Colonic mucosa (tissue), 4 donors: ENCODE measurements at regions not wholly inside any gene's neighbourhood (a gene's known extent, or its start where the extent isn't known, plus 50 kb on each side); places are given as distances from the start of the nearest gene placed in this dataset.

ENCODE experiments used
- DNase-seq: peaks from one replicate; pipeline ENCODE4 v3.0.0-alpha.2; 2020
- H3K27ac ChIP-seq: fragments of 200-600 bp; one replicate; pipeline ENCODE4 v1.8.0; 2021
- H3K27me3 ChIP-seq: fragments of 200-600 bp; one replicate; pipeline ENCODE4 v1.8.0; 2021
- H3K36me3 ChIP-seq: fragments of 200-600 bp; one replicate; pipeline ENCODE4 v1.8.0; 2021
- H3K4me1 ChIP-seq: fragments of 200-600 bp; one replicate; pipeline ENCODE4 v1.8.0; 2021; ENCODE audit warnings: mild to moderate bottlenecking
- H3K4me3 ChIP-seq: fragments of 200-600 bp; one replicate; pipeline ENCODE4 v1.8.0; 2021
- H3K9ac ChIP-seq, 2 donors: one replicate each; pipeline ENCODE4 v1.7.0; 2013; ENCODE audit warnings: control low read depth in 2 of 2, low read depth in 2 of 2, low read length in 2 of 2
- H3K9me3 ChIP-seq: fragments of 200-600 bp; one replicate; pipeline ENCODE4 v1.8.0; 2021
- intact Hi-C: fragments of 100-400 bp; cut with DNase I; formaldehyde crosslinking; loops from one replicate; pipeline ENCODE4 v1.14.1; 2022
- TF ChIP-seq, protein P1 (sequence below): fragments of 200-600 bp; IDR thresholded peaks from one replicate; pipeline ENCODE4 v1.8.0; 2022; ENCODE audit warnings: antibody characterized with exemption, mild to moderate bottlenecking
- donor health status: healthy.
- donor health status: DM: no; HTN: no; CAD: no.
- donor health status: DM: no; HTN: no; CAD: no.

- no peaks in the 10 kb centered on the region for H3K27me3 ChIP-seq
- intact Hi-C loops: no loop called here
- DNase-seq: no peak
- no peak overlapping the region for H3K27ac ChIP-seq
- no peaks in the 10 kb centered on the region for H3K36me3 ChIP-seq
- H3K4me1 ChIP-seq: no peaks in the 10 kb centered on the region
- H3K9me3 ChIP-seq: no peaks in the 10 kb centered on the region
- no peak overlapping the region for H3K4me3 ChIP-seq
- no peak overlapping the region for H3K9ac ChIP-seq
- TF ChIP-seq, protein P1, sequence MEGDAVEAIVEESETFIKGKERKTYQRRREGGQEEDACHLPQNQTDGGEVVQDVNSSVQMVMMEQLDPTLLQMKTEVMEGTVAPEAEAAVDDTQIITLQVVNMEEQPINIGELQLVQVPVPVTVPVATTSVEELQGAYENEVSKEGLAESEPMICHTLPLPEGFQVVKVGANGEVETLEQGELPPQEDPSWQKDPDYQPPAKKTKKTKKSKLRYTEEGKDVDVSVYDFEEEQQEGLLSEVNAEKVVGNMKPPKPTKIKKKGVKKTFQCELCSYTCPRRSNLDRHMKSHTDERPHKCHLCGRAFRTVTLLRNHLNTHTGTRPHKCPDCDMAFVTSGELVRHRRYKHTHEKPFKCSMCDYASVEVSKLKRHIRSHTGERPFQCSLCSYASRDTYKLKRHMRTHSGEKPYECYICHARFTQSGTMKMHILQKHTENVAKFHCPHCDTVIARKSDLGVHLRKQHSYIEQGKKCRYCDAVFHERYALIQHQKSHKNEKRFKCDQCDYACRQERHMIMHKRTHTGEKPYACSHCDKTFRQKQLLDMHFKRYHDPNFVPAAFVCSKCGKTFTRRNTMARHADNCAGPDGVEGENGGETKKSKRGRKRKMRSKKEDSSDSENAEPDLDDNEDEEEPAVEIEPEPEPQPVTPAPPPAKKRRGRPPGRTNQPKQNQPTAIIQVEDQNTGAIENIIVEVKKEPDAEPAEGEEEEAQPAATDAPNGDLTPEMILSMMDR: no peak
These were observed 855.0 kb downstream of the METTL15 start for GRCh38 chr11:28963187-28963586.

DNA sequence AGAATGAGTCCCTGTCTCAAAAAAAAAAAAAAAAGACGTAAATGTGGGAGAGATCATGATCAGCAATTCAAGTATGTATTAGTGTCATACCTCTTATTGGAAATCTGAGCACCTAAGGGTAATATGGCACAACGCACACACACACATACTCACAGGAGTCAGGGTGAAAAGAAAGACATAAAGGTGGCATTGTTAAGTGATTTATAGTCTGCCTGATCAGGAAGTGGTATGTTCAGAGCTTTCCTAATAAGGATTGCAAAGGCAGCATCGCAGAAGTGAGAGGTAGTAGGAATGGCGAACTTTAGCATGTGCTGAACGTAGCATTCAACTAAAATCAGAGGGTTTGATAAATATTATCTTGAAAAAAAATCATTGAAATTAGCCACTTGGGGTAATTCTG, 854.3 kb downstream of the METTL15 start:
- Histone ChIP-seq H3K9me3 (no peaks in the 10 kb centered on the region), H3K4me3 (no peak overlapping the region), H3K9ac (no peak overlapping the region), H3K36me3 (no peaks in the 10 kb centered on the region), H3K27me3 (no peaks in the 10 kb centered on the region), H3K4me1 (no peaks in the 10 kb centered on the region), H3K27ac (no peak overlapping the region)
- intact Hi-C loops: no loop called here
- TF ChIP-seq, protein P1: no peak
- no peak for DNase-seq

- no peak overlapping the region for H3K9ac ChIP-seq
- no peaks in the 10 kb centered on the region for H3K27me3 ChIP-seq
- no peaks in the 10 kb centered on the region for H3K36me3 ChIP-seq
- TF ChIP-seq, protein P1: no peak
- H3K27ac ChIP-seq: no peak overlapping the region
- no peaks in the 10 kb centered on the region for H3K4me1 ChIP-seq
- no peaks in the 10 kb centered on the region for H3K9me3 ChIP-seq
- intact Hi-C loops: no loop called here
- no peak overlapping the region for H3K4me3 ChIP-seq
- DNase-seq: no peak
These were observed 853.5 kb downstream of the METTL15 start for GRCh38 chr11:28961726-28962125.

- no peak overlapping the region for H3K27ac ChIP-seq
- H3K27me3 ChIP-seq: no peaks in the 10 kb centered on the region
- TF ChIP-seq, protein P1: no peak
- intact Hi-C loops: no loop called here
- no peaks in the 10 kb centered on the region for H3K9me3 ChIP-seq
- H3K4me1 ChIP-seq: no peaks in the 10 kb centered on the region
- DNase-seq: no peak
- no peak overlapping the region for H3K9ac ChIP-seq
- no peaks in the 10 kb centered on the region for H3K36me3 ChIP-seq
- no peak overlapping the region for H3K4me3 ChIP-seq
These were observed 848.3 kb downstream of the METTL15 start for GRCh38 chr11:28956446-28956845.

- Histone ChIP-seq H3K27ac (no peak overlapping the region), H3K36me3 (no peaks in the 10 kb centered on the region), H3K4me1 (no peaks in the 10 kb centered on the region), H3K9ac (no peak overlapping the region), H3K4me3 (no peak overlapping the region), H3K9me3 (no peaks in the 10 kb centered on the region), H3K27me3 (no peaks in the 10 kb centered on the region)
- TF ChIP-seq, protein P1: no peak
- intact Hi-C loops: no loop called here
- DNase-seq: no peak
These were observed 843.0 kb downstream of the METTL15 start for GRCh38 chr11:28951191-28951590.

GRCh38 chr11:28939381-28939780, 831.2 kb downstream of the METTL15 start:
- Histone ChIP-seq H3K27ac (no peak overlapping the region), H3K9me3 (no peaks in the 10 kb centered on the region), H3K4me3 (no peak overlapping the region), H3K27me3 (no peaks in the 10 kb centered on the region), H3K9ac (no peak overlapping the region), H3K4me1 (no peaks in the 10 kb centered on the region), H3K36me3 (no peaks in the 10 kb centered on the region)
- intact Hi-C loops: no loop called here
- TF ChIP-seq, protein P1: no peak
- DNase-seq: no peak
